Endothelial cell (in vitro differentiated cells): ENCODE measurements at regions not wholly inside any gene's neighbourhood (a gene's known extent, or its start where the extent isn't known, plus 50 kb on each side); places are given as distances from the start of the nearest gene placed in this dataset.

Experiments used
- DNase-seq: peaks from one replicate; pipeline ENCODE4 v3.0.0; 2021; ENCODE audit warnings: low spot score
- H3K27ac Mint-ChIP-seq: one replicate; pipeline ENCODE4 v1.8.0; 2021; ENCODE audit warnings: mixed read lengths, inconsistent platforms; ENCODE audit not compliant: unreplicated experiment
- H3K27me3 Mint-ChIP-seq: one replicate; pipeline ENCODE4 v1.8.0; 2021; ENCODE audit warnings: mild to moderate bottlenecking, moderate library complexity, mixed read lengths, inconsistent platforms; ENCODE audit not compliant: unreplicated experiment
- H3K36me3 Mint-ChIP-seq: one replicate; pipeline ENCODE4 v1.8.0; 2021; ENCODE audit warnings: mild to moderate bottlenecking, low read depth, mixed read lengths, inconsistent platforms; ENCODE audit not compliant: unreplicated experiment
- H3K4me1 Mint-ChIP-seq: one replicate; pipeline ENCODE4 v1.8.0; 2021; ENCODE audit warnings: mild to moderate bottlenecking, mixed read lengths, inconsistent platforms; ENCODE audit not compliant: unreplicated experiment
- H3K4me3 Mint-ChIP-seq: one replicate; pipeline ENCODE4 v1.8.0; 2021; ENCODE audit warnings: mild to moderate bottlenecking, mixed read lengths, inconsistent platforms; ENCODE audit not compliant: unreplicated experiment
- H3K9me3 Mint-ChIP-seq: one replicate; pipeline ENCODE4 v1.8.0; 2021; ENCODE audit warnings: mixed read lengths, inconsistent platforms; ENCODE audit not compliant: unreplicated experiment
- TF ChIP-seq, protein P1 (sequence below): fragments of 200-600 bp; sonication (generic); IDR thresholded peaks from one replicate; pipeline ENCODE4 v1.5.0; 2021; ENCODE audit warnings: antibody characterized with exemption; ENCODE audit not compliant: unreplicated experiment

DNA sequence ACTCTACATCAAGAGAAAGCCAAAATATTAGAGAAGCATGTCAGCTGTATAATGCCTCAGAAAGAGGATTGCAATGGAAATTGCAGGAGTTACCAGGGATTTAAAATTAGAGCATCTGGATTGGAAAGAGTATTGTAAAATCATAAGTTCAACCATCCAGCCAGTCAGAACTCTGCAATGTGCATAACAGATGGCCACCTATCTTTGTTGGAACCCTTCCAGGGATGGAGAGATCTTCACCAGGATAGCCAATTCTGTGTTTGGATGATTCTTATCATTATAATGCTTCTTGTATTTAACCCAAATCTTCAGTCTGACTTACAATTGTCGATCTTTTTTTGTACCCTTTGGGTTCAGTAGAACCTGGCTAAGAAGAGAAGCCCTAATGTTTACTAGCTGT, 164.4 kb downstream of the TLR4 start:
- no peak for DNase-seq
- Mint-ChIP-seq H3K27me3 (no peaks in the 10 kb centered on the region), H3K9me3 (no peaks in the 10 kb centered on the region), H3K27ac (no peak overlapping the region), H3K36me3 (no peaks in the 10 kb centered on the region), H3K4me1 (no peaks in the 10 kb centered on the region), H3K4me3 (no peak overlapping the region)
- TF ChIP-seq, protein P1, sequence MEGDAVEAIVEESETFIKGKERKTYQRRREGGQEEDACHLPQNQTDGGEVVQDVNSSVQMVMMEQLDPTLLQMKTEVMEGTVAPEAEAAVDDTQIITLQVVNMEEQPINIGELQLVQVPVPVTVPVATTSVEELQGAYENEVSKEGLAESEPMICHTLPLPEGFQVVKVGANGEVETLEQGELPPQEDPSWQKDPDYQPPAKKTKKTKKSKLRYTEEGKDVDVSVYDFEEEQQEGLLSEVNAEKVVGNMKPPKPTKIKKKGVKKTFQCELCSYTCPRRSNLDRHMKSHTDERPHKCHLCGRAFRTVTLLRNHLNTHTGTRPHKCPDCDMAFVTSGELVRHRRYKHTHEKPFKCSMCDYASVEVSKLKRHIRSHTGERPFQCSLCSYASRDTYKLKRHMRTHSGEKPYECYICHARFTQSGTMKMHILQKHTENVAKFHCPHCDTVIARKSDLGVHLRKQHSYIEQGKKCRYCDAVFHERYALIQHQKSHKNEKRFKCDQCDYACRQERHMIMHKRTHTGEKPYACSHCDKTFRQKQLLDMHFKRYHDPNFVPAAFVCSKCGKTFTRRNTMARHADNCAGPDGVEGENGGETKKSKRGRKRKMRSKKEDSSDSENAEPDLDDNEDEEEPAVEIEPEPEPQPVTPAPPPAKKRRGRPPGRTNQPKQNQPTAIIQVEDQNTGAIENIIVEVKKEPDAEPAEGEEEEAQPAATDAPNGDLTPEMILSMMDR: no peak

DNA sequence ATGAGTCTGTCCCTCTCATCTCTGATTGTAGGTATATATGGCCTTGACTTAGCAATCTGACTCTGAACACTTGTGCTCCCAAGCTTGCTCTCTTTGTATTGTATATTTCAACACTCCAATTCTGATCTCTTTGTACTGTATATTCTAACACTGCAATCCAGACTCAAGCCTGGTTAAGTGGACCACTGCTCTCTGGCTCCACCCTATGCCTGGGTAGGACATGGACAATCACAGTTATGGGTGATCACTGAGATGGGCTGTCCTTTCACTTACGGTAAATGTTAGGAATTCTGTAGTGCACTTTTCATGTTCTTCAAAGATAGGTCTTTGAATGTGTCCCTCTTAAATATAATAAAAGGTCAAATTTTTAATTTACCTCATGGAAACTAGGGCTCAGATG, 165.1 kb downstream of the TLR4 start:
- H3K27me3 Mint-ChIP-seq: no peaks in the 10 kb centered on the region
- no peak overlapping the region for H3K4me3 Mint-ChIP-seq
- TF ChIP-seq, protein P1: no peak
- no peaks in the 10 kb centered on the region for H3K9me3 Mint-ChIP-seq
- H3K36me3 Mint-ChIP-seq: no peaks in the 10 kb centered on the region
- no peaks in the 10 kb centered on the region for H3K4me1 Mint-ChIP-seq
- no peak for DNase-seq
- no peak overlapping the region for H3K27ac Mint-ChIP-seq

DNA sequence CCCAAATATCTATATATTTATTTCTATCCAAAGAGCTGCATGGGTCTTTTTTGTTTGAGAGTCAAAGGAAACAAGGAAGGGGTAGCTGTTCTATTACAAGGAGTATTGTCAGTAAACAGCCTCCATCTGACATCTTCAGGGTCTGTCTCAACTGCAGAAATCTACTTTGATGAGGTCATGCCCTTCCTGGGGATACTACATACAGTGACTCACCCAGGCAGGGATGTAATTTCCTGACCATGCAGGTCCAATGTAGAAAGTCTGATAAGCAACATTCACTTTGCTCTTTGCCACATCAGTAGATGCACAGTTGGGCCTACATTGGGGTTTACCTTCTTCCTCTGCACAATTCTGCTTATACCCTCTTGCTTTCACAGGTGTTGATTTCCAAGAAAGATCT, 165.5 kb downstream of the TLR4 start:
- no peaks in the 10 kb centered on the region for H3K4me1 Mint-ChIP-seq
- TF ChIP-seq, protein P1: no peak
- no peaks in the 10 kb centered on the region for H3K36me3 Mint-ChIP-seq
- no peak overlapping the region for H3K4me3 Mint-ChIP-seq
- no peak for DNase-seq
- H3K27me3 Mint-ChIP-seq: no peaks in the 10 kb centered on the region
- no peak overlapping the region for H3K27ac Mint-ChIP-seq
- no peaks in the 10 kb centered on the region for H3K9me3 Mint-ChIP-seq

DNA sequence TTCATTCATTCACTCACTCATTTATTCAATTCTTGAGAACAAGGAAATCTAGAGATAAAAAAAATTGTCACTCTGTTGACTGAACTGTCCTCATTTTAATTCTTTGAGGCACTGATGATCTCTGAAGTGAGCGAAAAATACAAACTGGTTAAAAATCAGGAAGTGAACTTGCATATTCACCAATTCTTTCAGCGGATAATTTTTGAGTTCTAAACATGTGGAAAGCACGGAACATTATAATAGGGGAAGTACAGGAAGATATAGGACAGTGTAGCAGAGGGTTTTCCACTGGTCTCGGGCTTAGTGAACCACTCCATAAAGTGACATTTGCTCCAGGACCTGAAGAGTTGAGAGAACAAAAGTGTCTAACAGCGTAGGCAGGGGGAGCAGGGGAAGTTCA, 169.5 kb downstream of the TLR4 start:
- H3K4me1 Mint-ChIP-seq: no peaks in the 10 kb centered on the region
- DNase-seq: no peak
- H3K27ac Mint-ChIP-seq: no peak overlapping the region
- no peaks in the 10 kb centered on the region for H3K9me3 Mint-ChIP-seq
- H3K4me3 Mint-ChIP-seq: no peak overlapping the region
- no peaks in the 10 kb centered on the region for H3K36me3 Mint-ChIP-seq
- TF ChIP-seq, protein P1: no peak
- H3K27me3 Mint-ChIP-seq: no peaks in the 10 kb centered on the region

DNA sequence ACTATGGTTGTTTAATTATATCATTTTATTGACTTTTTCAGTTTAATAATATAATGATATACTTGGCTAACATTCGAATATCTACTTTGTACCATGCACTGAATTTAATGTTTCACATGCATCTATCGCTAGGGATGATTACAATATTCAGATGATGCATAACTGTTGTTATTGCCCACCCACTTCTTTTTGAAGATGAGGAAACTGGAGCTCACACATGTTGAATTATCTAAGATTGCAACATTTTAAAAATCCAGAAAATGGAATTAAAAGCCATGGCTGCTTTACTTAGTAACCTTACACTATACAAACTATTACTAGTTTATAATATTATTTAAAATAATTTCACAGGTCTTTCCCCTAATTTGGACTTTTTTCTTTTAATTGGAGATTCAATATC, 171.7 kb downstream of the TLR4 start:
- H3K9me3 Mint-ChIP-seq: no peaks in the 10 kb centered on the region

More for the DNA sequence above, 171.7 kb downstream of the TLR4 start:
- DNase-seq: no peak
- H3K4me3 Mint-ChIP-seq: no peak overlapping the region
- H3K4me1 Mint-ChIP-seq: no peaks in the 10 kb centered on the region
- no peaks in the 10 kb centered on the region for H3K27me3 Mint-ChIP-seq
- TF ChIP-seq, protein P1: no peak
- no peak overlapping the region for H3K27ac Mint-ChIP-seq
- H3K36me3 Mint-ChIP-seq: no peaks in the 10 kb centered on the region
